PC-9 (cell line): ENCODE measurements at regions not wholly inside any gene's neighbourhood (a gene's known extent, or its start where the extent isn't known, plus 50 kb on each side); places are given as distances from the start of the nearest gene placed in this dataset.
"Not testable (repeated sequence)": the region's sequence is repeated elsewhere in the genome, so short reads cannot be mapped to it uniquely, and the experiment has no call there.

Experiments
- BruUV-seq: library from RNA; stranded (reverse); fragments of 400-500 nt; replicated peaks from 2 replicates; lab custom pipeline; 2021; lab: Mats Ljungman, UMichigan
- CTCF ChIA-PET: fragments of 300-600 bp; sonication (Branson Sonifier 250); formaldehyde crosslinking; loops from one replicate; lab custom pipeline; 2022; ENCODE audit warnings: antibody characterized with exemption; lab: Charles Lee
- POLR2A ChIA-PET: fragments of 300-600 bp; sonication (Branson Sonifier 250); formaldehyde crosslinking; loops from one replicate; lab custom pipeline; 2022; ENCODE audit warnings: antibody characterized with exemption; ENCODE audit not compliant: unreplicated experiment; lab: Charles Lee
- DNase-seq, 2 experiments: peaks; one replicate each; pipeline versions ENCODE4 v3.0.0 to v3.0.0-alpha.2; 2015 to 2022; ENCODE audit warnings: mixed read lengths in 1 of 2
- H2AFZ ChIP-seq: fragments of 200-600 bp; sonication (generic); 2 replicates; pipeline ENCODE4 v1.8.1; 2017; ENCODE audit warnings: antibody characterized with exemption
- H3F3A ChIP-seq: fragments of 200-600 bp; sonication (generic); 2 replicates; pipeline ENCODE4 v1.8.1; 2017; ENCODE audit warnings: antibody characterized with exemption, mild to moderate bottlenecking, low read depth; ENCODE audit not compliant: insufficient read depth
- H3K27ac ChIP-seq: fragments of 200-600 bp; sonication (generic); 2 replicates; pipeline ENCODE4 v1.6.1; 2016; ENCODE audit warnings: mixed run types
- H3K27me3 ChIP-seq: fragments of 200-600 bp; sonication (generic); 2 replicates; pipeline ENCODE4 v1.6.1; 2016; ENCODE audit warnings: low read depth, mixed run types; ENCODE audit not compliant: insufficient read depth
- H3K36me3 ChIP-seq: fragments of 200-600 bp; sonication (generic); 2 replicates; pipeline ENCODE4 v1.6.1; 2016; ENCODE audit warnings: low read depth, mixed run types
- H3K4me1 ChIP-seq: fragments of 200-600 bp; sonication (generic); replicated peaks from 2 replicates; pipeline ENCODE4 v1.6.1; 2016; ENCODE audit warnings: mixed run types; ENCODE audit not compliant: insufficient read depth
- H3K4me2 ChIP-seq: fragments of 200-600 bp; sonication (generic); 2 replicates; pipeline ENCODE4 v1.6.1; 2017; ENCODE audit warnings: mixed run types
- H3K4me3 ChIP-seq: fragments of 200-600 bp; sonication (generic); 2 replicates; pipeline ENCODE4 v1.6.1; 2016; ENCODE audit warnings: mixed run types
- H3K79me2 ChIP-seq: fragments of 200-600 bp; sonication (generic); 2 replicates; pipeline ENCODE4 v1.6.1; 2017; ENCODE audit warnings: low read depth, mixed run types
- H3K9me2 ChIP-seq: fragments of 200-600 bp; sonication (generic); 2 replicates; pipeline ENCODE4 v1.8.1; 2017; ENCODE audit warnings: mild to moderate bottlenecking; ENCODE audit not compliant: insufficient read depth
- H3K9me3 ChIP-seq: fragments of 200-600 bp; sonication (generic); 2 replicates; pipeline ENCODE4 v1.8.1; 2016; ENCODE audit warnings: low read depth; ENCODE audit not compliant: insufficient read depth
- H4K20me1 ChIP-seq: fragments of 200-600 bp; sonication (generic); 2 replicates; pipeline ENCODE4 v1.8.1; 2017; ENCODE audit not compliant: insufficient read depth
- EZH2 ChIP-seq: fragments of 200-600 bp; sonication (generic); IDR thresholded peaks from 2 replicates; pipeline ENCODE4 v1.8.0; 2017; ENCODE audit warnings: antibody characterized with exemption, low read depth
- intact Hi-C: fragments of 100-400 bp; cut with micrococcal nuclease; formaldehyde crosslinking; loops from one replicate; pipeline ENCODE4 v1.10.0; 2022; ENCODE audit not compliant: unreplicated experiment
- TF ChIP-seq, protein P1 (sequence below): fragments of 200-600 bp; sonication (generic); conservative IDR thresholded peaks from 2 replicates; pipeline ENCODE4 v1.6.1; 2017; ENCODE audit warnings: mixed run types, antibody characterized with exemption, mild to moderate bottlenecking, moderate library complexity

GRCh38 chr20:18876394-18876793 lies 62.8 kb downstream of the SCP2D1 start:
- H3K36me3 ChIP-seq, H3K4me3 ChIP-seq, H3K9me2 ChIP-seq, H3K4me2 ChIP-seq, DNase-seq, intact Hi-C loops, H4K20me1 ChIP-seq, H3K79me2 ChIP-seq, POLR2A ChIA-PET, CTCF ChIA-PET, H3K27ac ChIP-seq, H3K27me3 ChIP-seq, H2AFZ ChIP-seq, H3K9me3 ChIP-seq, BruUV-seq: not testable (repeated sequence)
- peaks cover 14% of the 10 kb centered on the region; the same call in 1 of the 2 replicates for H3F3A ChIP-seq
- H3K4me1 ChIP-seq: peaks cover 32% of the 10 kb centered on the region

DNA sequence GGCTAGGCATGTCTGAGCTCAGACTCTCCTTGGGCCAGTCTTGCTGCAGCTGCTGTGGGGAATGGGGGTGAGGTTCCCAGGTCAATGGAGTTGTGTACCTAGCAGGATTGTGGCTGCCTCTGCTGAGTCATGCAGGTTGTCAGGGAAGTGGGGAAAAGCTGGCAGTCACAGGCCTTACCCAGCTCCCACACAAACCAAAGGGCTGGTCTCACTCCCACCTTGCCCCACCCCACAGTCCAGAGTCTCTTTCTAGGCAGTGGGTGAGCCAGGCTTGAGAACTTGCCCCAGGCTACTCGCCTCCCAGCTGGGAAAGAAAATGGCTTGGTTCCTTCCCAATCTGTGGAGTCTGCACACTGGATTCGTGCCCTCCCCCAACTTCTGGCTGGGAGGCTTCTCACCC lies 65.7 kb downstream of the SCP2D1 start:
- peak overlapping the region; percentile 97 for H3K27ac ChIP-seq
- H3K27me3 ChIP-seq: no peaks in the 10 kb centered on the region
- no TSS peak for BruUV-seq
- TF ChIP-seq EZH2: no peak
- TF ChIP-seq, protein P1, sequence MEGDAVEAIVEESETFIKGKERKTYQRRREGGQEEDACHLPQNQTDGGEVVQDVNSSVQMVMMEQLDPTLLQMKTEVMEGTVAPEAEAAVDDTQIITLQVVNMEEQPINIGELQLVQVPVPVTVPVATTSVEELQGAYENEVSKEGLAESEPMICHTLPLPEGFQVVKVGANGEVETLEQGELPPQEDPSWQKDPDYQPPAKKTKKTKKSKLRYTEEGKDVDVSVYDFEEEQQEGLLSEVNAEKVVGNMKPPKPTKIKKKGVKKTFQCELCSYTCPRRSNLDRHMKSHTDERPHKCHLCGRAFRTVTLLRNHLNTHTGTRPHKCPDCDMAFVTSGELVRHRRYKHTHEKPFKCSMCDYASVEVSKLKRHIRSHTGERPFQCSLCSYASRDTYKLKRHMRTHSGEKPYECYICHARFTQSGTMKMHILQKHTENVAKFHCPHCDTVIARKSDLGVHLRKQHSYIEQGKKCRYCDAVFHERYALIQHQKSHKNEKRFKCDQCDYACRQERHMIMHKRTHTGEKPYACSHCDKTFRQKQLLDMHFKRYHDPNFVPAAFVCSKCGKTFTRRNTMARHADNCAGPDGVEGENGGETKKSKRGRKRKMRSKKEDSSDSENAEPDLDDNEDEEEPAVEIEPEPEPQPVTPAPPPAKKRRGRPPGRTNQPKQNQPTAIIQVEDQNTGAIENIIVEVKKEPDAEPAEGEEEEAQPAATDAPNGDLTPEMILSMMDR: no peak
- intact Hi-C loops: no loop called here
- no peaks in the 10 kb centered on the region for H4K20me1 ChIP-seq
- H3K4me1 ChIP-seq: peaks cover 32% of the 10 kb centered on the region
- peak overlapping the region; percentile 46; the same call in 1 of the 2 replicates for H3K4me3 ChIP-seq
- ChIA-PET POLR2A (no interaction called here), CTCF (no interaction called here)
- no peaks in the 10 kb centered on the region for H3K9me2 ChIP-seq
- H3K9me3 ChIP-seq: peaks cover 16% of the 10 kb centered on the region
- peak overlapping the region; percentile 86 for H3K4me2 ChIP-seq
- H2AFZ ChIP-seq: peak overlapping the region; percentile 67; the same call in 1 of the 2 replicates
- peaks cover 14% of the 10 kb centered on the region; the same call in 1 of the 2 replicates for H3F3A ChIP-seq
- DNase-seq: peak; percentile 65 to 94
- H3K36me3 ChIP-seq: no peaks in the 10 kb centered on the region
- no peaks in the 10 kb centered on the region for H3K79me2 ChIP-seq

DNA sequence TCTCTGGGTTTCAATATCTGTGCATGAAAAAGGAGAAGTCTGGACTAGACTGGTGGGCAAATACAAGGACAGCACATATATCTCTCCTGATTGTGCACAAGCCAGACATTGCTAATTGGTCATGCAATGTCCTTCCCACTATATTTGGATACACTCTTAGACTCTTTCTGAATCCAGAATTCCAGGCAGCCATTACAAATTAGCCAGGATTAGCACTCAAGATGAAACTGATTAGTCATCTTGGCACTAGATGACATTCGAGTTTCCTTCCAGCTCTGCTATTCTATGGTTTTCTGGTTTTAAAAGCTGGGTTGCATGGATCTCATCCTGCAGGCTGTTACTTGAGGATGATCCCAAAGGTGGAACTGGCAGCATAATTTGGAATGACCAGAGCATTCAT lies 73.2 kb downstream of the SCP2D1 start:
- H3K9me2 ChIP-seq: no peaks in the 10 kb centered on the region
- no peak overlapping the region for H3K4me2 ChIP-seq
- peaks cover 4% of the 10 kb centered on the region; the same call in 1 of the 2 replicates for H3K9me3 ChIP-seq
- H3K27ac ChIP-seq: no peak overlapping the region
- POLR2A ChIA-PET: no interaction called here
- no TSS peak for BruUV-seq
- no peaks in the 10 kb centered on the region for H3K79me2 ChIP-seq
- H2AFZ ChIP-seq: no peak overlapping the region
- no peaks in the 10 kb centered on the region for H4K20me1 ChIP-seq
- H3K27me3 ChIP-seq: no peaks in the 10 kb centered on the region
- intact Hi-C loops: no loop called here
- 0 out of 2 replicates have a peak, but pooled peaks cover 5% of the 10 kb centered on the region for H3K4me1 ChIP-seq
- no peaks in the 10 kb centered on the region for H3F3A ChIP-seq
- H3K4me3 ChIP-seq: no peak overlapping the region
- CTCF ChIA-PET: no interaction called here
- no peak for TF ChIP-seq EZH2
- TF ChIP-seq, protein P1: no peak
- no peaks in the 10 kb centered on the region for H3K36me3 ChIP-seq
- no peak for DNase-seq
